ENCODE measurements at regions not wholly inside any gene's neighbourhood (a gene's known extent, or its start where the extent isn't known, plus 50 kb on each side); places are given as distances from the start of the nearest gene placed in this dataset.
"Not testable (repeated sequence)": the region's sequence is repeated elsewhere in the genome, so short reads cannot be mapped to it uniquely, and the experiment has no call there.

DNA sequence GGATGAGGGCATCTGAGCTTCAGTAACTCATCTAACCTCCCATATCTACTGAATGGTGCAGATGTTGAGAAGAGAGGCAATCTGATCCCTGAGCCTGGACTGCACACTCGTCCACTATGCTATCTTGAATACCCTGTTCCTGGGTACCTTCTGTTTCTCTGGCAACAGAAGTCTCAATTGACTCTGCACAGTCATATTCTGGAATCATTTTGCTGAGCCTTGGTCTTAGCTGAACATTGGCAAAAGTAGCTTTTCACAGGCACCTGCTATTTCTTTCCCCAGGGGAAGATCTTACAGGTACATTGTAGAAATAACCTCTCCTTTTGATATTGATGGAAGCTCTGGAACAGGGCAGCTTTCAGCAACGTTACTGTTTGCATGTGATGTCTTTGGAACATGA, 161.5 kb upstream of the GPR101 start:
- no peak for DNase-seq

DNA sequence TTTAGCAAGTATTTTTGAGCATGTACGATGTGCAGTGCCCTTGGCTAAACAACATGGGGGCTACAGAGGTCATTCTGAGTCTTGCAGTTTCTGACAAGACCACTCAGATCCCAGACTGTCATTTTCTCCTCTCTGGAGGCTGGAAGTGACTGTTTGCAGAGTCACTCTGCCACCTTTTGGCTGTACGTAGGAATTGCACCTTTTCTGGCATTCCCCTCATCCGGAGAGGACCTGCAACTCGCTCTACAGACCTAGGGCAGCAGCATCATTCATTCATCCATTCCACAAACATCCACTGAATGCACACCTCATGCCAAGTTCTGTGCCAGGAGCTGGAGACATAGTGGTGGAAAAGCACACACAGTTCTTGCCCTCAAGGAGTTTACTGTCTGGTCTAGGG, 160.4 kb upstream of the GPR101 start:
- peak; percentile 52 for DNase-seq

DNA sequence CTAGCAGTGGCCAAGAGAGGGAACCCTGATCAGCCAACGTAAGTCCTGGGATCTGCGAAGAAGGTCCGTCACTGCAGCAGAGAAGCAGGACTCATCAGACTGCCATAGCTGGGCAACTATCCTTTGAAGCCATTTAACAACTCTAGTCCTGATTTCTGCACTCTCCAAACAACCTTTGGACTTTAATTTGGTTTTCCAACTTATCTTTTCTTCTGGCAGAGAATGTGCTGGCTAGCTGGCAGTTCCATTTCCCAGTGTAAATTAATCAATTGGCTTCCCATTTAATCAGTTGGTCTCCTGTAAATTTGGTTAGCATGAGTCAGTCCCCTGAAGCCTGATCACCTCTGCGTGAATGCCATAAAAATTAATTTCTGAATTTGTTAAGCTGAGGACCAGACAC, 153.7 kb upstream of the GPR101 start:
- DNase-seq = no peak

DNA sequence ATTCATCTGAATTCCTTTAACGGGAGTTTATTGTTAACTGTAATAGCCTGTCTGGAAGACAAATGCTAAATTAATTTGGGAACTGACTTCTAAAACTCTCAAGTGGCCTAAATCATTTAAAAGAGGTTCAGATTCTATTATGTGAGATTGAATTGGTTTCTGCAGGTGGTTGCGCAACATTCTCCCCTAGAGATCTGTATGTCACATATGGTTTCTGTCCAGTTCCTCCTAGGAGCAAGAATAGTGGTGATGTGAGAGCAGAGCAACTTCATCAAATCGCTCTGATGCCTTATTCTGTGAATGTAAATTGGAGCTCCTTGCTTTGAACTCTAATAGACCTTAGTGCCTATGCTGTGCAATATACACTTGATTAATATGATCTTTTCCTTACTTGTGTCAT, 144.6 kb upstream of the GPR101 start:
- no peak for DNase-seq

DNA sequence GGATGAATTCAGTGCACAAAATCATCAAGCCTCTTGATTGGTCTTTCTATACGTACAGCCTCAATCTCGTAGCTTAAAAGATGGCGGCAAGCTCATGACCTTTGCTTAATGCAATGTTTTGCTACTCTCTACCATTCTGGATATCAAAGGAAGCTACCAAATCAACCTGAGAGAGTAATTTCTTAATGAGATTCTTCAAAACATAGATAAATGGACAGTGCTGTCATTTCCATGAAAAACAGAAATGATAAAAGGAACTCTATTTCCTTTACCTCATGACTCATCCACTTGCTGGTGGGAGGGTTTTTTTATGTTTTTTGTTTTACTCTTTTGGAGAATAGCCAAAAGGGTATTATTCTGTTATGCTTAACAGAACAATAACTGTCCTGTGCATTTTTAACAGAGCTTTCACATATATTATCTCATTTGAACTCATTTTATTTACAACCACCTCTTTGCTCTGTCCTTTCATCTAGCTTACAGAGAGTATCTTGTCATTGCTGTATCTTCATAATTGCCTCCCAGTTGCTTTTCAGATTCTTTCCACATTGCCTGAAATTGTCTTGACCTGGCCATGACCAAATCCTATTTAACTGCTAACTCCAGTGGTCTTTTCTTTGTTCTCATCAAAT, 138.6 kb upstream of the GPR101 start:
- no peak for DNase-seq

DNA sequence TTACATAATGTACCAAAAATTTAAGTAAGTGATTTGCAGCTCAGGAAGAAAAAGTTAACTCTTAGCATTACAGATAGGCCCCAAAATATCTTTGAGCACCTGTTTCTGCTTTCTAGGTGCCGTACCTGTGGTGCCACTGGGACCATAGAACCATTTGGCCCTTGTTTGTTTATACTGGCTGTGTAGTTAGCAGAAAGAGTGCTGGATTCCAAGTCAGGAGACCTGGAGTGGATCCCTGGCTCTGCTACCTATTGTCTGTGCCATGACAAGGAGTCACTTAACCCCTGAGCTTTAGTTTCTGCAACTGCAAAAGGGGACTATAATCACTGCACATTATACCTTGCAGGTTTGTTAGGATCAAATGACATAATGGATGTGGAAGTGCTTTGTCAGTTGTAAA, 137.8 kb upstream of the GPR101 start:
- peak; percentile 7 for DNase-seq

DNA sequence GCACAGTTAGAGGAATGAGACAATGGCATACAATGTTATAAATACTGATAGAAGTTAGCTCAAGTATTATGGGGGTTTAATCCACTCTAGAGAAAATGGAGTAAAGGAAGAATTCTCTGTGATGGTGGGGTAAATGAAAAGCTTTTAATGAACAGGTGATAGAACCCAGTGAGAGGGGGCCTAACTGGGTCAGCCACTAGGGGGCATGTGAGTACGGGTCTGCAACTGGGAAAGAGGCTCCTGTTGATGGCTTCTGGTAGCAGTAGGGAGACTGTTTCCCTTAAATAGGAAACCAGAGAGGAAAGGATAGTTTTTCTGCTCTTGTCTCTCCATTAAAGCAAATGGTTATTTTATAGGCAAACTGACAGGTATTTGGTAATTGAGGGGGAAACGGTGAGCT, 132.8 kb upstream of the GPR101 start:
- DNase-seq = no peak

DNA sequence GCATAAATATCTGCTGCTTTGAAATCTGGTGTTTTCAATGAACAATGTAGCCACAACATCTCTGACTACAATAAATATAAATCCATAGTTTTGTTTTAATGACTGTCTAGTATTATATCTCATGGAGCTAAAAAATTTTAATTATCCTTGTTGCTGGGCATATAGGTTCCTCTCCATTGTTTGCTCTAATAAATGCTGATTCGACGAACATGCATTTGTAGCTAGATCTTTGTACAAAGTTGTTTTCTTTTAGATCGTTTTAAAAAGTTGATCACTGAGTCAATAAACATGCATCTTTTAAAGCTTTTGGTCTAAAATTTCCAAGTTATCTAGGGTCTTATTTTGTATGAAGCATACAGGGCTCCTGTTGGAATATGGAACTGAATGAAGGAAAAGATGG, 130.5 kb upstream of the GPR101 start:
- DNase-seq = no peak

DNA sequence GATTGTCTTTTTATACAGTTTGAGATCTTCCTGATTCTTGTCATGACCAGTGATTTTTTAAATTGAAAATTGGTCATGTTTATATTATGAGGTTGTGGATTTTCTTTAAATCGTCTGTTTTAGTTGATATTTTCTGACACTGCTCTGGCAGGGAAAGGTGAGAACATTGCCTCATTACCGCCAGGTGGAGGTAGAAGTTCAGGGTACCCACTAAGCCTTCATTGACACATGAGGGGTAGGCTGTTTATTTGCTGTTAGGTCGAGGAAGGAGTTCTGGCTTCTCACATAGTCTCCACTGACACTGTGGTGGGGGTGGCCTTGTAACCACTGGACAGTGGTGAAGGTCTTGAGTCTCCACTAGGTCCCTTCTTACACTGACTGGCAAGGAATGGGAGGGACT, 117.6 kb upstream of the GPR101 start:
- DNase-seq = no peak

DNA sequence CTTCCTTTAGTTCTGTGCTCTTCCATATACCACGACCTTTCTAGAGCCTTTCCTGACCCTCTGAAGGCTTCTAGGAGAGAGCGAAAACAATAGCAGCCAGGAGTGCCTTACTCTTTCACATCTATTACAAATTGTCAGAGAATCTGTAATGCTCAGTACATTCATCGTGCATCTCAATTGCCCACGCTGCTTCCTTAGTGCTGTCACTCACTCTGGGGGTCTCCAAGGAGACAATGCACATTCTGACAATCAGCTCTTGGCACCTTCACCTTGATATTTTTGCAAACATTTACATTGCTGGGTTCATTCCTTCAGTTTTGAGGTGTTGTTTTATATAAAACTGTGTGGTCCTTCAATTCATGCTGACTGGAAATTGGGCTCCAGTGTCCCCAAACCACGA, 110.1 kb upstream of the GPR101 start:
- no peak for DNase-seq

DNA sequence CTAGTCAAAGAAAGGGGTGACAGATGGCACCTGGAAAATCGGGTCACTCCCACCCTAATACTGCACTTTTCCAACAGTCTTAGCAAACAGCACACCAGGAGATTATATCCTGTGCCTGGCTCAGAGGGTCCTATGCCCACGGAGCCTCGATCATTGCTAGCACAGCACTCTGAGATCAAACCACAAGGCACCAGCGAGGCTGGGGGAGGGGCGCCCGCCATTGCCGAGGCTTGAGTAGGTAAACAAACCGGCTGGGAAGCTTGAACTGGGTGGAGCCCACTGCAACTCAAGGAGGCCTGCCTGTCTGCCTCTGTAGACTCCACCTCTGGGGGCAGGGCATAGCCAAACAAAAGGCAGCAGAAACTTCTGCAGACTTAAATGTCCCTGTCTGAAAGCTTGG, 88.9 kb upstream of the GPR101 start:
- not testable (repeated sequence) for DNase-seq

DNA sequence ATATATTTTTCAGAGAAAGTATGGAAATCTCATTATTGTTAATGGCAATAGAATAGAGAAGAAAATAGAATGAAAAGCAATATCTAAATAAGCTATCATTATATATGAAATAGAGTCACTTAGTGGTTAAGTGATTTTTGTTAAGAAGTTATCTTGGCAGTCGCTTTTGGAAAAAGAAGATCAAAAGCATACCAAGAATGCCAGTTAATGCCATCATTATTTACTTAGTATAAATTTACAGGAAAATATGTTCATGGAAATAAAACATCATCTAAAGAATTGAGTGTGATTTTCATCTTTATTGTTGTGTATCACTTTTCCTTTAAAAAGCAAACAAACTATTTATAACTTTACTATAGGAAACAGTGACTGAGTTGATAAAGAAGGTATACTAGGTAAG, 85.3 kb upstream of the GPR101 start:
- no peak for DNase-seq

DNA sequence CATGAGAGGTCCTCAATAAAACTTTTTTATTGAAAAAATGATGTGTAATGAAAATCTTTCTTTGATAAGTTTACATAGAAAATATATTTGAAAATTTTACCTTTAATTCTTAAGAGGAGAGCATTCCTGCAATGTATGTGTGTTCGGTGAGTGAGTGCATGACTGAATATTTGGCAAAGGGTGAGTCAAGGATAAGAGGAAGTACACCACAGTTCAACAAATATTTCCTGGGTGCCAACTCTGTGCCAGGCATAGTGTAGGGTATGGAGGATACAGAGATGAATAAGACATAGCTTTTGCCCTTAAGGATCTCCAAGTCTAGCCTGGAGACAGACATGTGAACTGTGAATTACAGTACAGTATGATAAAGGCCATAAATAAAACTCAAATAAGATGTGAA, 84.7 kb upstream of the GPR101 start:
- no peak for DNase-seq

DNA sequence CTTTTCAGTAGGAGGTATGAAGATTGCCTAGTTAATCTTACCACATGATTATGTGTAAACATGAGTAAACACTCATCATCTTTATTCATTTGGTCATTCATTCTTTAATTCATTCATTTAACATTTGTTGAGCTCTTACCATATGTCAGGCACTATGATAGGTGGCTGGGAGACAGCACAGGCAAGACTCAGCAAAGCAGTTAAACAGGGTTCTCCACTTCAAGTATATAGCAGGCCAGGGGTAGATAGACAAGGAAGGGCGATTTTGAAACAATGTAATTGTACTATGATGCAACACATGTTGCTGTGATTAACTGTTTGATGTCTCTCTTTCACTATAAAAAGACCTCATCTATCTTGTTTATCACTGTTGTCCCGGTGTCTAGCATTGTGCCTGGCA, 84.3 kb upstream of the GPR101 start:
- DNase-seq = peak; percentile 3

DNA sequence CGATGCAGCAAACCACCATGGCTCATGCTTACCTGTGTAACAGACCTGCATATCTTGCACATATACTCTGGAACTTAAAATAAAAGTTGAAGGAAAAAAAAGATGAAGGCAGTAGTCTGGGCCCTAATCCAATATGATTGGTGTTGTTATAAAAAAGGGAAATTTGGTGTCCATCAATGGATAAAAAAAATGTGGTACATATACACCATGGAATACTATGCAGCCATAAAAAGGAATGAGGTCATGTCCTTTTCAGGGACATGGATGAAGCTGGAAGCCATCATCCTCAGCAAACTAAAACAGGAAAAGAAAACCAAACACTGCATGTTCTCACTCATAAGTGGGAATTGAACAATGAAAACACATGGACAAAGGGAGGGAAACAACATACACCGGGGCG, 74.1 kb upstream of the GPR101 start:
- not testable (repeated sequence) for DNase-seq

DNA sequence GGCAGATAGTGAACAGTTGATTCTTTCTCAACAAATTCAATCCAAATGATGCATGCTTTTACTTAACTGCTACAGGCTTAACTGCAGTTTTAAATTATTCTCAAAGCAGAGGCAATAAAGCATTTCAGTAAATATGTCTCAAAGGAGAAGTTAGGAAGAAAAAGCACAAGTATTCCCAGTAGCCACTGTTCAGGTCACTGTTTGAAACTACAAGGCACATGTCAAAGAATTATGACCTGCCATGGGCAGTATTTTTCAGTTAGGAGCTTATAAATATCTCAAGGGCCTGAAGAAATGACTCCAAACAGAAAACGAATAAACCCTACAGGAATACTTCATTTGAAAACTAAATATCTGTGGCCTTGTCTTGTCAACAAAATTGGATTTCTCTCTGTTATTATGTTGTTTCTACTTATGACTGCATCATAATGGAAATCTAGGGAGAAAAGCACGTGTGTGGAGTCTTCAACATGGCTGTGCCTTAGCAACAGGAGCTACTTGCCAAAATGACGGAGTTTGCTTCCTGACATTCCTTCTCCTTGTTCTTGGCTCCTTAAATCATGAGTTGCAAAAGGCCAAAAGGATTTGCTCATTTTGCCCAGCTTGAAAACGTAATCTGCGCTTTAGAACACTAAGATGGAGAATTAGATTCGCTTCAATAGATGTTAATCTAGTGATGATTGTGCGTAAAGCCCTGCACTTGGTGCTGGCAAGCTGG, 67.6 kb upstream of the GPR101 start:
- DNase-seq = no peak
